AG04449 (cell line): ENCODE measurements at regions not wholly inside any gene's neighbourhood (a gene's known extent, or its start where the extent isn't known, plus 50 kb on each side); places are given as distances from the start of the nearest gene placed in this dataset.

ENCODE experiments used
- CTCF ChIA-PET: fragments of 350-600 bp; formaldehyde crosslinking; extraction: SDS; loops from one replicate; lab custom pipeline; 2021; ENCODE audit warnings: antibody characterized with exemption; lab: Yijun Ruan, JAX
- POLR2A ChIA-PET: fragments of 400-600, 350-600 bp; formaldehyde crosslinking; extraction: SDS; loops from one replicate; lab custom pipeline; 2020; ENCODE audit warnings: antibody characterized with exemption, inconsistent platforms; lab: Yijun Ruan, JAX
- DNase-seq: peaks from one replicate; pipeline ENCODE4 v3.0.0-alpha.2; 2010; ENCODE audit warnings: low read depth, low spot score
- H3K4me3 ChIP-seq: 2 replicates; pipeline ENCODE4 v1.5.1; 2011; ENCODE audit warnings: low read depth, mild to moderate bottlenecking, control low read depth, low read length
- TF ChIP-seq, protein P1 (sequence below): IDR thresholded peaks from one replicate; pipeline ENCODE4 v1.5.1; 2011; ENCODE audit warnings: mild to moderate bottlenecking, moderate library complexity, low read length, control low read depth, inconsistent platforms; ENCODE audit not compliant: insufficient read depth; ENCODE audit errors: missing control alignments

DNA sequence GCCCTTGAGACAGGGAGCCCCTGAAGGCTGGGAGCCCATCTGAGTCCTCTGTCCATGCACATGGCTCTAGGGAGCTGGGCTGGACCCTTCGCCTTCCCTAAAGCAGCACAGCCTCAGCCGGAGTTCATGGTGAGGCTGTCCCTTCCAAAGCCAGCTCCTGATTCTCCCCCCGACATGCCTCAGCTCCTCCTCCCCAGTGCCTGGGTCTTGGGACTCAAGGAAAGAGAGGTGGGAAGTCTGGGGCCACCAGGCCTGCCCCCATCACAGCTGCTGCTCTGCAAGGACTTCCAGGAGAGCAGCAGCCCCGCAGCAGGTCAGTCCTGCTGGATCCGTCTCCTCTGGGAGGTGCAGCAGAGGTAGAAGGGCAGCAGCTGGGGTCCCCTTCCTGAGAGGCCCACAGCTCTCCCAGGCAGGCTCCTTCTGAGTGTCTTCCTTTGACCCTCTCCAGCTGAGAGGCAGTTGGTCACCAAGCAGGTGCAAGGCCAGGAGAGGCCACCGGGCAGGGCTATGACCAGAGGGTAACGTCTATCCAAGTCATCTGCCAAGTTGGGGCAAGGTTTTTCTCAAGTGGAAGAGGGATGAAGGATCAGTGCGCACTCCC lies 90.5 kb downstream of the ADRA2C start:
- POLR2A ChIA-PET: no interaction called here
- TF ChIP-seq, protein P1, sequence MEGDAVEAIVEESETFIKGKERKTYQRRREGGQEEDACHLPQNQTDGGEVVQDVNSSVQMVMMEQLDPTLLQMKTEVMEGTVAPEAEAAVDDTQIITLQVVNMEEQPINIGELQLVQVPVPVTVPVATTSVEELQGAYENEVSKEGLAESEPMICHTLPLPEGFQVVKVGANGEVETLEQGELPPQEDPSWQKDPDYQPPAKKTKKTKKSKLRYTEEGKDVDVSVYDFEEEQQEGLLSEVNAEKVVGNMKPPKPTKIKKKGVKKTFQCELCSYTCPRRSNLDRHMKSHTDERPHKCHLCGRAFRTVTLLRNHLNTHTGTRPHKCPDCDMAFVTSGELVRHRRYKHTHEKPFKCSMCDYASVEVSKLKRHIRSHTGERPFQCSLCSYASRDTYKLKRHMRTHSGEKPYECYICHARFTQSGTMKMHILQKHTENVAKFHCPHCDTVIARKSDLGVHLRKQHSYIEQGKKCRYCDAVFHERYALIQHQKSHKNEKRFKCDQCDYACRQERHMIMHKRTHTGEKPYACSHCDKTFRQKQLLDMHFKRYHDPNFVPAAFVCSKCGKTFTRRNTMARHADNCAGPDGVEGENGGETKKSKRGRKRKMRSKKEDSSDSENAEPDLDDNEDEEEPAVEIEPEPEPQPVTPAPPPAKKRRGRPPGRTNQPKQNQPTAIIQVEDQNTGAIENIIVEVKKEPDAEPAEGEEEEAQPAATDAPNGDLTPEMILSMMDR: no peak
- DNase-seq: no peak
- H3K4me3 ChIP-seq: no peak overlapping the region
- CTCF ChIA-PET: no interaction called here

DNA sequence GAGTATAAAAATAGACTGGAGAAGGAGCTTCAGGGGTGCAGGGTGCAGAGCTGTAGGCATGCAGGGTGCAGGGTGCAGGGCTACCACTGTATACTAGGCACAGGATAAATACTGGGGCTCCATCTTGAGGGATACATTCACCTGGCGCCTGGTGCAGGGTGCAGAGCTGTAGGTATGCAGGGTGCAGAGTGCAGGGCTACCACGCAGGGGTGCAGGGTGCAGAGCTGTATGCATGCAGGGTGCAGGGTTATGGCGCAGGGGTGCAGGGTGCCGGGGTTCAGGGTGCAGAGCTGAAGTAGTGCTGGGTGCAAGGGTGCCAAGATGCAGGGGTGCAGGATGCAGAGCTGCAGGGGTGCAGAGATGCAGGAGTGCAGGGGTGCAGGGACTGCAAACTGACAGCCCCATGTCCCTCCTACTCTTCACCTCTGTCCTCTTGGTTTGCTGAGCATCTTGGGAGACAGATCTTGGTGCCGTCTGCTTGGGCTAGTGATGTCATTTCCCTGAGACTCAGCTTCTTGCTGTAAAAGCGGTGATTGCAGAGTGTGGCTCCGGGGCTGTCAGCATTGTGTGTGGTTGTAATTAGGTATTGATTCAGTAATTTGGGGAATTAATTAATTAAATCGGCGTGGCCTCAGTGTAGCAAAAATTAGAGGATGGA lies 91.2 kb downstream of the ADRA2C start:
- no peak for DNase-seq
- no peak overlapping the region for H3K4me3 ChIP-seq
- TF ChIP-seq, protein P1: no peak
- POLR2A ChIA-PET: no interaction called here
- CTCF ChIA-PET: interaction anchor here (0.9 kb wide), 1 partner anchor 19 kb away, joined by 3 read pairs; no protein-coding TSS in a partner anchor

DNA sequence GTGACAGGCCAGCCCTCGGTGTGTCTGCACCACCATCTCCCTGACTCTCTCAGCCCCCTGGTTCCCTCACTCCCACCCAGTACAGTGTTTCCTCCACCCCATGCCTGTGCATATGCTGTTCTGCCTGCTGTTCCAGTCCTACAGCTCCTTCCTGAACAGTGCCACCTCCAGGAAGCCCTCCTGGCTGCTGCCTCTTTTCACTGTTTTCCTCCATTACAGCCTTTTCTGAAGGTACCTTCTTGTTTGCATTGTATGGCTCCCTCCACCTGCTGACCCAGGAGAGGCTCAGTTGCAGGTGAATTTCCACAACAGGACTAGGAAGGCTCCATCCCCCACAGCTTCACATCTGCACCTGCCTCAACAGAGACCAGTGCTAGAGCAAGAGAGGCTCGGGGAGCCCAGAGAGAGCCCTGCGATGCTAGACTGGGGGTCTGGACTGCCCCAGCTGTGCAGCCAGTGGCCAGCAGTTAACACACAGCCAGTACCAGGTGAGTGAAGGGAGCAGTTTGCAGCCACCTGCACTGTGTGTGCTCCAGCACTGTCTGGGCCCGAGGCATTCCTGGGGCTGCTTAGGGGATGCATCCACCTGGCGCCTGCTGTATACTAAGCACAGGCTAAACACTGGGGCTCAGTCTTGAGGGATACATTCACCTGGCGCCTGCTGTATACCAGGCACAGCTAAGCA lies 92.0 kb downstream of the ADRA2C start:
- ChIA-PET CTCF (interaction anchor here (0.9 kb wide), 1 partner anchor 18 kb away, joined by 3 read pairs; no protein-coding TSS in a partner anchor), POLR2A (no interaction called here)
- no peak overlapping the region for H3K4me3 ChIP-seq
- DNase-seq: no peak
- TF ChIP-seq, protein P1: no peak

DNA sequence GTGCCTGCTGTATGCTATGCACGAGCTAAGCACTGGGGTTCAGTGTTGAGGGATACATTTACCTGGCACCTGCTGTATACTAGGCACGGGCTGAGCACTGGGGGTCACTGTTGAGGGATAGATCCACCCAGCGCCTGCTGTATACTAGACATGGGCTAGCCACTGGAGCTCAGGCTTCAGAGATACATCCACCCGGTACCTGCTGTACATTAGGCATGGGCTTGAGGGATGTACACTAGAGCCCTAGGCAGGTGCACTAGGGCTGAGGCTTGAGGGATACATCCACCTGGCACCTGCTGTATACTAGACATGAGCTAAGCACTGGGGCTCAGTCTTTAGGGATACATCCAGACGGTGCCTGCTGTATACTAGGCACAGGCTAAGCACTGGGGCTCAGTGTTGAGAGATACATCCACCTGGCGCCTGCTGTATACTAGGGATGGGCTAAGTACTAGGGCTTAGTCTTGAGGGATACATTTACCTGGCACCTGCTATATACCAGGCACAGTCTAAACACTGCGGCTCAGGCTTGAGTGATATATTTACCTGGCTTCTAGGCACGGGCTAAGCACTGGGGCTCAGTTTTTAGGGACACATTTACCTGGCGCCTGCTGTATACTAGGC lies 92.7 kb downstream of the ADRA2C start:
- no peak overlapping the region for H3K4me3 ChIP-seq
- ChIA-PET CTCF (no interaction called here), POLR2A (no interaction called here)
- TF ChIP-seq, protein P1: no peak
- DNase-seq: no peak

DNA sequence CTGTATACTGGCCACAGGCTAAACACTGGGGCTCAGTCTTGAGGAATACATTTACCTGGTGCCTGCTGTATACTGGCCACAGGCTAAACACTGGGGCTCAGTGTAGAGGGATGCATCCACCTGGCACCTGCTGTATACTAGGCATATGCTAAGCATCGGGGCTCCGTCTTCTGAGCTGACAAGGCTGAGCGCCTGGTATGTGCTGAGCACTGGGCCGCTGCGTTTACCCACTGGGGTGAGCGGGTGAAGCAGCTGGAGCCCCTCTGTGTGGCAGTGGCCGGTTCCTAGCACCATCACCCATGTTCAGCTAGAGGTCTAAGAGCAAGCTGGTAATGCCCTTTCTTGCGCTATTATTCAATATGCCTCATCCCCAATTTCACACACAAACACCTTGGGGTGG lies 93.4 kb downstream of the ADRA2C start:
- DNase-seq: no peak
- POLR2A ChIA-PET: no interaction called here
- CTCF ChIA-PET: no interaction called here
- H3K4me3 ChIP-seq: no peak overlapping the region
- TF ChIP-seq, protein P1: no peak
